ENCODE measurements at regions not wholly inside any gene's neighbourhood (a gene's known extent, or its start where the extent isn't known, plus 50 kb on each side); places are given as distances from the start of the nearest gene placed in this dataset.
"Not testable (repeated sequence)": the region's sequence is repeated elsewhere in the genome, so short reads cannot be mapped to it uniquely, and the experiment has no call there.

GRCh38 chr1:147348592-147348991 lies 106.1 kb downstream of the CHD1L start:
- not testable (repeated sequence) for DNase-seq (ENCODE audit: low spot score); FAIRE-seq

- DNase-seq (ENCODE audit: low spot score) (peak; percentile 2), FAIRE-seq (no peak)
These were observed 107.0 kb downstream of the CHD1L start for GRCh38 chr1:147349533-147349932.

- peak; percentile 1 for DNase-seq (ENCODE audit: low spot score)
- no peak for FAIRE-seq
These were observed 108.8 kb downstream of the CHD1L start for GRCh38 chr1:147351140-147351835.

- DNase-seq (ENCODE audit: low spot score) (no peak), FAIRE-seq (no peak)
These were observed 135.1 kb downstream of the CHD1L start for GRCh38 chr1:147377263-147378246.

- FAIRE-seq (no peak), DNase-seq (ENCODE audit: low spot score) (no peak)
These were observed 137.4 kb downstream of the CHD1L start for GRCh38 chr1:147379889-147380288.

GRCh38 chr1:147384804-147385203 lies 142.3 kb downstream of the CHD1L start:
- FAIRE-seq, result no peak
- no peak for DNase-seq (ENCODE audit: low spot score)

GRCh38 chr1:147388969-147389368 lies 146.5 kb downstream of the CHD1L start:
- no peak for FAIRE-seq
- no peak for DNase-seq (ENCODE audit: low spot score)

- no peak for FAIRE-seq
- peak; percentile 29 for DNase-seq (ENCODE audit: low spot score)
These were observed 147.2 kb downstream of the CHD1L start for GRCh38 chr1:147389532-147390184.

- FAIRE-seq (no peak), DNase-seq (ENCODE audit: low spot score) (no peak)
These were observed 147.7 kb downstream of the CHD1L start for GRCh38 chr1:147390185-147390542.

GRCh38 chr1:147391114-147391513 lies 148.6 kb downstream of the CHD1L start:
- DNase-seq (ENCODE audit: low spot score), result no peak
- FAIRE-seq, result no peak

GRCh38 chr1:147402326-147403045 lies 138.8 kb upstream of the BCL9 start:
- not testable (repeated sequence) for DNase-seq (ENCODE audit: low spot score); FAIRE-seq

- DNase-seq (ENCODE audit: low spot score); FAIRE-seq: not testable (repeated sequence)
These were observed 137.0 kb upstream of the BCL9 start for GRCh38 chr1:147404344-147404743.

GRCh38 chr1:147409886-147410285 lies 131.4 kb upstream of the BCL9 start:
- no peak for DNase-seq (ENCODE audit: low spot score)
- no peak for FAIRE-seq

GRCh38 chr1:147413110-147413605 lies 128.1 kb upstream of the BCL9 start:
- no peak for DNase-seq (ENCODE audit: low spot score)
- no peak for FAIRE-seq

- FAIRE-seq, result no peak
These were observed 126.7 kb upstream of the BCL9 start for GRCh38 chr1:147414505-147415163.

GRCh38 chr1:147417024-147417423 lies 124.3 kb upstream of the BCL9 start:
- no peak for DNase-seq (ENCODE audit: low spot score)
- FAIRE-seq, result no peak

More at GRCh38 chr1:147414505-147415163, 126.7 kb upstream of the BCL9 start:
- no peak for DNase-seq (ENCODE audit: low spot score)

GRCh38 chr1:147423100-147423827 lies 118.0 kb upstream of the BCL9 start:
- DNase-seq (ENCODE audit: low spot score); FAIRE-seq: not testable (repeated sequence)

- FAIRE-seq (no peak), DNase-seq (ENCODE audit: low spot score) (no peak)
These were observed 106.4 kb upstream of the BCL9 start for GRCh38 chr1:147434921-147435320.

GRCh38 chr1:147444381-147444780 lies 96.9 kb upstream of the BCL9 start:
- no peak for DNase-seq (ENCODE audit: low spot score)
- FAIRE-seq, result no peak

GRCh38 chr1:147451628-147452027 lies 89.7 kb upstream of the BCL9 start:
- no peak for DNase-seq (ENCODE audit: low spot score)
- FAIRE-seq, result no peak
